ENCODE measurements at regions not wholly inside any gene's neighbourhood (a gene's known extent, or its start where the extent isn't known, plus 50 kb on each side); places are given as distances from the start of the nearest gene placed in this dataset.

- peaks cover 16 to 39% of the 10 kb centered on the region in 2 donors for H3K4me1 ChIP-seq (ENCODE audit: control insufficient read depth in 1 of 2, low read depth in 2 of 2)
- no peak overlapping the region for H3K4me3 ChIP-seq
- DNase-seq (ENCODE audit: low spot score), result no peak
- H3K9me3 ChIP-seq, result no peaks in the 10 kb centered on the region
- no peak for TF ChIP-seq CTCF (IDR thresholded peaks at IDR 0.05)
- H3K36me3 ChIP-seq, result no peaks in the 10 kb centered on the region
- no peaks in the 10 kb centered on the region for H3K27me3 ChIP-seq (replicated peaks; ENCODE audit: insufficient read depth)
- ATAC-seq (ENCODE audit: insufficient number of reproducible peaks, low FRiP score, low read depth), result no peak
- H3K27ac ChIP-seq, result peak overlapping the region in 1 of 2 donors; percentile 15
These were observed 276.5 kb upstream of the FN1 start for GRCh38 chr2:215712219-215712868.

GRCh38 chr2:215711471-215712034 is 275.7 kb upstream of the FN1 start:
- DNase-seq (ENCODE audit: low spot score), result no peak
- Histone ChIP-seq H3K27me3 (replicated peaks; ENCODE audit: insufficient read depth) (no peaks in the 10 kb centered on the region), H3K9me3 (no peaks in the 10 kb centered on the region), H3K36me3 (no peaks in the 10 kb centered on the region), H3K4me1 (ENCODE audit: control insufficient read depth in 1 of 2, low read depth in 2 of 2) (peaks cover 16 to 34% of the 10 kb centered on the region in 2 donors), H3K4me3 (no peak overlapping the region), H3K27ac (peak overlapping the region; percentile 15 to 43)
- ATAC-seq (ENCODE audit: insufficient number of reproducible peaks, low FRiP score, low read depth), result no peak
- no peak for TF ChIP-seq CTCF (IDR thresholded peaks at IDR 0.05)

GRCh38 chr2:215707608-215708007 is 271.7 kb upstream of the FN1 start:
- H3K4me3 ChIP-seq, result no peak overlapping the region
- DNase-seq (ENCODE audit: low spot score) (no peak), ATAC-seq (ENCODE audit: insufficient number of reproducible peaks, low FRiP score, low read depth) (no peak)
- peaks cover 11 to 37% of the 10 kb centered on the region in 2 donors for H3K4me1 ChIP-seq (ENCODE audit: control insufficient read depth in 1 of 2, low read depth in 2 of 2)
- TF ChIP-seq CTCF (IDR thresholded peaks at IDR 0.05), result no peak
- no peaks in the 10 kb centered on the region for H3K36me3 ChIP-seq
- no peak overlapping the region for H3K27ac ChIP-seq
- H3K9me3 ChIP-seq, result no peaks in the 10 kb centered on the region
- H3K27me3 ChIP-seq (replicated peaks; ENCODE audit: insufficient read depth), result no peaks in the 10 kb centered on the region

- H3K4me3 ChIP-seq, result no peak overlapping the region
- no peaks in the 10 kb centered on the region for H3K36me3 ChIP-seq
- H3K27me3 ChIP-seq (replicated peaks; ENCODE audit: insufficient read depth), result no peaks in the 10 kb centered on the region
- H3K27ac ChIP-seq, result peak overlapping the region; percentile 54 to 66
- H3K4me1 ChIP-seq (ENCODE audit: control insufficient read depth in 1 of 2, low read depth in 2 of 2), result peaks cover under 1 to 20% of the 10 kb centered on the region in 2 donors
- no peaks in the 10 kb centered on the region for H3K9me3 ChIP-seq
- DNase-seq (ENCODE audit: low spot score) (no peak), ATAC-seq (ENCODE audit: insufficient number of reproducible peaks, low FRiP score, low read depth) (no peak)
- no peak for TF ChIP-seq CTCF (IDR thresholded peaks at IDR 0.05)
These were observed 270.0 kb upstream of the FN1 start for GRCh38 chr2:215705771-215706361.

- no peak overlapping the region for H3K4me3 ChIP-seq
- no peaks in the 10 kb centered on the region for H3K9me3 ChIP-seq
- H3K4me1 ChIP-seq (ENCODE audit: control insufficient read depth in 1 of 2, low read depth in 2 of 2), result peaks cover under 1 to 22% of the 10 kb centered on the region in 2 donors
- H3K36me3 ChIP-seq, result no peaks in the 10 kb centered on the region
- no peak for TF ChIP-seq CTCF (IDR thresholded peaks at IDR 0.05)
- H3K27me3 ChIP-seq (replicated peaks; ENCODE audit: insufficient read depth), result no peaks in the 10 kb centered on the region
- ATAC-seq (ENCODE audit: insufficient number of reproducible peaks, low FRiP score, low read depth), result no peak
- H3K27ac ChIP-seq, result peak overlapping the region; percentile 54 to 66
- DNase-seq (ENCODE audit: low spot score), result no peak
These were observed 269.4 kb upstream of the FN1 start for GRCh38 chr2:215705281-215705680.

Data from thoracic aorta (tissue), 2 donors.